ENCODE measurements at regions not wholly inside any gene's neighbourhood (a gene's known extent, or its start where the extent isn't known, plus 50 kb on each side); places are given as distances from the start of the nearest gene placed in this dataset.

- DNase-seq (ENCODE audit: low read depth), result no peak
These were observed 333.7 kb downstream of the SEC14L1 start for GRCh38 chr17:77474292-77474988.

GRCh38 chr17:77475016-77475976, 334.5 kb downstream of the SEC14L1 start:
- no peak for DNase-seq (ENCODE audit: low read depth)

- no peak for DNase-seq (ENCODE audit: low read depth)
These were observed 335.2 kb downstream of the SEC14L1 start for GRCh38 chr17:77476006-77476405.

- DNase-seq (ENCODE audit: low read depth), result no peak
These were observed 335.7 kb downstream of the SEC14L1 start for GRCh38 chr17:77476498-77476897.

GRCh38 chr17:77476931-77477805, 336.4 kb downstream of the SEC14L1 start:
- DNase-seq (ENCODE audit: low read depth), result no peak

- no peak for DNase-seq (ENCODE audit: low read depth)
These were observed 337.5 kb downstream of the SEC14L1 start for GRCh38 chr17:77478281-77478680.

- no peak for DNase-seq (ENCODE audit: low read depth)
These were observed 338.1 kb downstream of the SEC14L1 start for GRCh38 chr17:77478899-77479298.

- DNase-seq (ENCODE audit: low read depth), result no peak
These were observed 338.8 kb downstream of the SEC14L1 start for GRCh38 chr17:77479372-77480198.

GRCh38 chr17:77480199-77480508, 339.4 kb downstream of the SEC14L1 start:
- no peak for DNase-seq (ENCODE audit: low read depth)

GRCh38 chr17:77480509-77481215, 339.9 kb downstream of the SEC14L1 start:
- DNase-seq (ENCODE audit: low read depth), result no peak

- DNase-seq (ENCODE audit: low read depth), result no peak
These were observed 341.0 kb downstream of the SEC14L1 start for GRCh38 chr17:77481476-77482374.

- DNase-seq (ENCODE audit: low read depth), result no peak
These were observed 341.8 kb downstream of the SEC14L1 start for GRCh38 chr17:77482375-77483127.

GRCh38 chr17:77483128-77483598, 342.4 kb downstream of the SEC14L1 start:
- DNase-seq (ENCODE audit: low read depth), result no peak

GRCh38 chr17:77484111-77484510, 343.3 kb downstream of the SEC14L1 start:
- DNase-seq (ENCODE audit: low read depth), result no peak

GRCh38 chr17:77485089-77485833, 344.5 kb downstream of the SEC14L1 start:
- DNase-seq (ENCODE audit: low read depth), result no peak

GRCh38 chr17:77487211-77487629, 346.5 kb downstream of the SEC14L1 start:
- DNase-seq (ENCODE audit: low read depth), result no peak

GRCh38 chr17:77487677-77488530, 347.1 kb downstream of the SEC14L1 start:
- DNase-seq (ENCODE audit: low read depth), result no peak

Data from stimulated activated CD8-positive, alpha-beta memory T cell treated with anti-CD3 and anti-CD28 coated beads, Interleukin-15, amount 100 ng/mL, for 24 hours (primary cell).